Ammon's horn (tissue), 1 donor: ENCODE measurements at regions not wholly inside any gene's neighbourhood (a gene's known extent, or its start where the extent isn't known, plus 50 kb on each side); places are given as distances from the start of the nearest gene placed in this dataset.

Experiments
- DNase-seq: peaks from one replicate; pipeline ENCODE4 v3.0.0-alpha.2; 2016; ENCODE audit warnings: low spot score

DNA sequence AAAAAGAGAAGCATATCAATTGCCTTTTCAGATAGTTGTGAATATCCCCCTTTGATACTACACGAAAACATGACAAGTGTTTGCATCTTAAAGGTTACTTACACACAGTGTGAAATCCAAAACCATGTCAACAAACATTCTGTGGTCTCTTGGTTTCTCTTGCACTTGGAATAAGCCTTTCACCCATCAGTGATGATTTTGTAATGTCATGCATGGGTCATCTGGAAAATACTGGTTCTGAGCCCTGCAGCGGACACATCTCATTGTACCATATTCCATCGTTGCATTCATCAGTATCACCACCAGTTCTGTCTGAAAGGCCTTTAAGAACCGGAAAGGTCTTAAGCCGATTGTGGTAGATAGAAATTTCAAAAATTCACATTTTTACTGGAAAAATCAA lies 65.4 kb upstream of the SOX1 start:
- DNase-seq: no peak

DNA sequence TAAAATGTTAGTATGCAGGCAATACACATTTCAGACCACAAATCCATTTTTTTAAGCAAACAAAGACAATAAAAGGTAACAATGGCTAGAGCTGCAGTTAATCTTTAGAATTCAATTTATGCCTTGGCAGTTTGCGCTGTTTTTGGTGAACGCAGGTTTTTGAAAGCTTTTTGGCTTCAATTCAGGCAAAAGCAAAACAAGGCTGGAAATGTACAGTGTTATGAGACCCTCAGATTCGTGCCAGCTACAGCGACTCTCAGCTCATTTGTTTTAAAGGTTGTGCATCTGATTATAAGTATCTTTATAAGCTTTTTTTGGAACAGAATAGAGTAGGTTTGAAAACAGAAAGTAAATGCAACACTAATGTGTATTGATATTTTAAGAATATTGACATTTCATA lies 63.6 kb upstream of the SOX1 start:
- DNase-seq: no peak

DNA sequence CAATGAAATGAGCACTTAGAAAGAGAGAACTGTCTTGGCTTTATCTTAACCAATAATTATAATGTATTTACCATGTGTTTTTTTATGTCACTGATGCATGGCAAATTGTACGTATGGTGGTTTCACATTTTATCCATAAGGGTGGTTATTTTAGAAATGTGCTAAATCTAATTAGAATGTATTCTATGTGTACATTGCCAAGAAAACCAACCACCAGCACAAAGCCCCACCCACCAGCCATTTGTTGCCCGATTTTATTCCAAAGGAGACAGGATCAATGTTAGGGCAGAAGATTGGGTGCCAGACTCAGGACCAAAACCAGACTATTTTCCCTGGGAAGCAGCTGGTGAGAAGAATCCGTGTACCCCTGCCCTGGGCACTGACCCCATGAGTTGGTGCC lies 63.0 kb upstream of the SOX1 start:
- no peak for DNase-seq

DNA sequence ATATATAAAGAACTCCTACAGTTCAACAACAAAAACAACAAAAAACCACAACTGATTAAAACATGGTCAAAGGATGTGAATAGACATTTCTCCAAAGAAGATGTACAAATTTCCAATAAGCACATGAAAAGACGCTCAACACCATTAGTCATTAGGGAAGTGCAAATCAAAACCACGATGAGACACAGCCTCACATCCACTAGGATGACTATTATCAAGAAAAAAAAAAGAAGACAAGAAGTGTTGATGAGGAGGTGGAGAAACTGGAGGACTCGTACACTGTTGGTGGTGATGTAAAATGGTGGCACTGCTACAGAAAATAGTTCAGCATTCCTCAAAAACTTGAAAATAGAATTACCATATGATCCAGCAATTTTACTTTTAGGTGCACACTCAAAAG lies 61.0 kb upstream of the SOX1 start:
- DNase-seq: no peak

DNA sequence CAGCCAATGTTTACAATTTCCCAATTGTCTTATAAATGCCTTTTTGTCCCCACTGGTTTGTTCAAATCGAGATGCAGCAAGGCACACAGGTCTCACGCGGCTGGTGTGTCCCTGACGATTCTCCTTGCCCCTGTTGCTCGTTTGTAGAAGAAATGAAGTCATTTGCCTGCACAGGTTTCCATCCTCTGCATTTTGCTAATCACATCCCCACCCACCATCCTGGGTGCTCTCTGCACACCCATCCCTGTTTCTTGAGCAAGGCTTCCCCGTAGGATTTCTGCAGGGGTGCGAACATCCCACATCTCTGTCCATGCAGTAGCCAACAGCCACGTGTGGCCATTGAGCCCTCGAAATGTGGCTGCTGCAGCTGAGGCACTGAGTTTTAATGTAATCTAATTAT lies 59.8 kb upstream of the SOX1 start:
- DNase-seq: no peak

DNA sequence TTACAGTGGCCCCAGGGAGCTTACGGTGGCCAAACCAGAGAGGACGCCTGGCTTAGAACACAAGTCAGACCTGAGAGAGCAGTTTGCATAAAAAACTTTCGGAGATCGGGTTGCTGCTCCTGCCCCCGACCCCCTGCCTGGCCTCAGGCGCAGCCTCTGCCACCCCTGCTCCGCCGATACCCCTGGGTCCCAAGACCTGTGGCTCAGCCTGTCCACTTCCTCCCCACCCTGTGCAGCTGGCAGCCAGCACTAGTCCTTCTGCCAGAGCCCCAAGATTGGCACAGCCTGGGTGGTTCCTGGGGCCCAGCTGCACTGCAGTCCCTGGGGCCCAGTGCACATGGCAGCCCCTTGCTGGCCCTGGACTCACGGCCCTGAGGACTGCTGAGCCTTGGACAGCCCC lies 56.2 kb upstream of the SOX1 start:
- DNase-seq: no peak

DNA sequence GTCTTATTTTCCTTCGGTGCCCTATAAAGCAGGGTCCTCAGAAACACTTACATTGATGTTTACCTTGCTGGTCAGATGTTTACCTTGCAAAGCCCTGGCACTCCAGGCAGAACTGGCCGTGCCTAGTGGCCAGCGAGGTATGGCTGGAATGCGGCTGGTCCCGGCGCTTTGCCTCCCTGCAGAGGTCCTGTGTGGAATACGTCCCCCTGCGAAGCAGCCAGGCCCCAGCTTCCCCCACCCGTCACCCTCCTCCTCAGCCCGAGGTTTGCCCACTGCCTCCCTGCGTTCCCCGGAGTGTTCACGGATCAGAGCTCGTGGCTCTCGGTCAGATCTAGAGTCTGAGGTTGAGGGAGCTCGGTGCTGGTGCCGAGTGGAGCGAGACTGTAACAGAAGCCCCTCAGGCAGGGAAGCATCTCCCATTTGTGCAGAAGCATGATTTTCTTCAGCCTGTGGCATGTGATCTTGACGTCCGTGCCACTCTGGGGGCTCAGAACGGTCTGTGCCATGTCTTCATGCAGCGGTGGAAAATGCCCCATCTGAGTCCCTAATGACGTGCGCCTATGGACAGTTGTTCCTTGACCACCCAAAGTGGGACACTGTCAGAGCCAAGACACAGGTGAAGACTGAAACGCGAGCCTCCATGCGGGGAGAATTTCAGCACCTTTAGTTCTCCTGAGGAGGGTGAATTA lies 54.8 kb upstream of the SOX1 start:
- DNase-seq: no peak

DNA sequence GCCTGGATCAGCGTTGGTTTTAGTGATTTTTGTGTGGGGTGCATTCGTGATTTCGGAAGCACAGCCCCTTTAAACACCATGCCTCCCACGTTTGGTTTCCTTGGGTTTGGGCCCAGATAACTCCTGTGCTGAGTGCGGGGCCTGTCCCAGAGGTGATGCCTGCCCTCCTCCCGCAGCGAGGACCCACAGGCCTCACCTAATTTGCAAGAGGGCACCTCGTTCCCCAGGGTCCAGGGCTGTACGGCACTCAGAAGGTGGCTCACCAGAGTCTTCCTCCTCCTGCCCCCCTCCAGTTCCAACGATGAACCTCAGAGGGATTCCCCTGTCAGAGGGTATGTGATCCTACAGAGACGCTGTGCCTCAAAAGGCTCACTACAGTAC lies 54.3 kb upstream of the SOX1 start:
- DNase-seq: no peak

DNA sequence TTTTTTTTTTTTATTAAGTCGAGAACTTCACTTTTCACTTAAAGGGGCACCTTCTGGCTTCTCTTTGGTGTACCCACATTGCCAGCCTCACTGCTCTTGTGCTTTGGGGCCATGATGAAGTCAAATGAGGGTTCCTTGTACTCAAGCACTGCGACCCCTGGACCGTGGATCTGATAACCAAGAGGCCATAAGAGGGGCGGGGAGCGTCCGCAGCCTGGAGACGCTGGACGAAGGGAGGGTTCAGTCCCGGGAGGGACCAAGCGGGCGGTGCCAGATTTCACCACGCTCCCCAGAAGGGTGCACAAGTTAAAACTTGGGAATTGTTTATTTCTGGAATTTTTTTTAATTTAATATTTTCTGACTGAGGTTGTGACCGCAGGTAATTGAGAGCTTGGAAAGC lies 53.3 kb upstream of the SOX1 start:
- no peak for DNase-seq

DNA sequence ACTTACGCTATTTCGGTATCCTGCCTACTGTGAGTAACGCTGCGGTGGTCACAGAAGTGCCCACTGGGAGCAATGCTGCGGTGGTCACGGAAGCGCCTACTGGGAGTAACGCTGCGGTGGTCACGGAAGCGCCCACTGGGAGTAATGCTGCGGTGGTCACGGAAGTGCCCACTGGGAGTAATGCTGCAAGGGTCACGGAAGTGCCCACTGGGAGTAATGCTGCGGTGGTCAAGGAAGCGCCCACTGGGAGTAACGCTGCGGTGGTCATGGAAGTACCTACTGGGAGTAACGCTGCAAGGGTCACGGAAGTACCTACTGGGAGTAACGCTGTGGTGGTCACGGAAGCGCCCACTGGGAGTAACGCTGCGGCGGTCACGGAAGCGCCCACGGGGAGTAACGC lies 52.1 kb upstream of the SOX1 start:
- DNase-seq: no peak
